GM19328 (cell line): ENCODE measurements at regions not wholly inside any gene's neighbourhood (a gene's known extent, or its start where the extent isn't known, plus 50 kb on each side); places are given as distances from the start of the nearest gene placed in this dataset.

ENCODE experiments used
- ATAC-seq: cut with Tn5 transposase; IDR thresholded peaks from one replicate; pipeline ENCODE4 v1.9.1; 2021; ENCODE audit warnings: mild to moderate bottlenecking, moderate library complexity; ENCODE audit not compliant: unreplicated experiment

GRCh38 chr4:175946472-175947116 lies 119.0 kb upstream of the WDR17 start:
- ATAC-seq, result no peak

GRCh38 chr4:175947117-175947722 lies 118.4 kb upstream of the WDR17 start:
- no peak for ATAC-seq

- no peak for ATAC-seq
Observed at GRCh38 chr4:175951794-175952193, 113.8 kb upstream of the WDR17 start.

- no peak for ATAC-seq
Observed at GRCh38 chr4:175953116-175953515, 112.5 kb upstream of the WDR17 start.

- ATAC-seq, result peak; percentile 97
Observed at GRCh38 chr4:175953960-175954521, 111.6 kb upstream of the WDR17 start.

- ATAC-seq, result no peak
Observed at GRCh38 chr4:175954685-175955084, 111.0 kb upstream of the WDR17 start.

- ATAC-seq, result peak; percentile 77
Observed at GRCh38 chr4:175961604-175962003, 104.0 kb upstream of the WDR17 start.

- ATAC-seq, result no peak
Observed at GRCh38 chr4:175970072-175970471, 95.6 kb upstream of the WDR17 start.

GRCh38 chr4:175970724-175971123 lies 94.9 kb upstream of the WDR17 start:
- ATAC-seq, result no peak

GRCh38 chr4:175971388-175972179 lies 94.1 kb upstream of the WDR17 start:
- no peak for ATAC-seq

- no peak for ATAC-seq
Observed at GRCh38 chr4:175973027-175973923, 92.4 kb upstream of the WDR17 start.

GRCh38 chr4:175983636-175984035 lies 82.0 kb upstream of the WDR17 start:
- no peak for ATAC-seq

- no peak for ATAC-seq
Observed at GRCh38 chr4:175986668-175987067, 79.0 kb upstream of the WDR17 start.

GRCh38 chr4:175988511-175988910 lies 77.1 kb upstream of the WDR17 start:
- ATAC-seq, result no peak

GRCh38 chr4:175996206-175996605 lies 69.4 kb upstream of the WDR17 start:
- ATAC-seq, result no peak

GRCh38 chr4:175997291-175997690 lies 68.3 kb upstream of the WDR17 start:
- ATAC-seq, result no peak

GRCh38 chr4:175998782-175999181 lies 66.9 kb upstream of the WDR17 start:
- no peak for ATAC-seq

- no peak for ATAC-seq
Observed at GRCh38 chr4:175999944-176000343, 65.7 kb upstream of the WDR17 start.

- no peak for ATAC-seq
Observed at GRCh38 chr4:176001151-176002006, 64.3 kb upstream of the WDR17 start.
